ENCODE measurements at regions not wholly inside any gene's neighbourhood (a gene's known extent, or its start where the extent isn't known, plus 50 kb on each side); places are given as distances from the start of the nearest gene placed in this dataset.
"Not testable (repeated sequence)": the region's sequence is repeated elsewhere in the genome, so short reads cannot be mapped to it uniquely, and the experiment has no call there.

GRCh38 chr13:94829185-94829836 lies 117.0 kb upstream of the SOX21 start:
- no peak overlapping the region for H3K27ac Mint-ChIP-seq
- no peak overlapping the region for H3K4me3 Mint-ChIP-seq
- ATAC-seq (no peak), DNase-seq (no peak)
- no peaks in the 10 kb centered on the region for H3K4me1 Mint-ChIP-seq
- H3K36me3 Mint-ChIP-seq (ENCODE audit: low read depth), result no peaks in the 10 kb centered on the region
- H3K9me3 ChIP-seq (ENCODE audit: control insufficient read depth, low read length, poor library complexity, severe bottlenecking), result no peaks in the 10 kb centered on the region
- peaks cover 39% of the 10 kb centered on the region for H3K27me3 Mint-ChIP-seq

GRCh38 chr13:94827566-94827965 lies 115.2 kb upstream of the SOX21 start:
- H3K27me3 Mint-ChIP-seq, result peaks cover 42% of the 10 kb centered on the region
- H3K4me1 Mint-ChIP-seq, result no peaks in the 10 kb centered on the region
- no peak overlapping the region for H3K27ac Mint-ChIP-seq
- no peak for DNase-seq
- H3K36me3 Mint-ChIP-seq (ENCODE audit: low read depth), result no peaks in the 10 kb centered on the region
- H3K4me3 Mint-ChIP-seq, result no peak overlapping the region
- ATAC-seq, result no peak
- no peaks in the 10 kb centered on the region for H3K9me3 ChIP-seq (ENCODE audit: control insufficient read depth, low read length, poor library complexity, severe bottlenecking)

GRCh38 chr13:94825507-94825906 lies 113.2 kb upstream of the SOX21 start:
- H3K4me3 Mint-ChIP-seq, result no peak overlapping the region
- no peaks in the 10 kb centered on the region for H3K36me3 Mint-ChIP-seq (ENCODE audit: low read depth)
- no peak overlapping the region for H3K27ac Mint-ChIP-seq
- H3K4me1 Mint-ChIP-seq, result no peaks in the 10 kb centered on the region
- H3K9me3 ChIP-seq (ENCODE audit: control insufficient read depth, low read length, poor library complexity, severe bottlenecking), result no peaks in the 10 kb centered on the region
- DNase-seq (no peak), ATAC-seq (no peak)
- H3K27me3 Mint-ChIP-seq, result peaks cover 44% of the 10 kb centered on the region

DNA sequence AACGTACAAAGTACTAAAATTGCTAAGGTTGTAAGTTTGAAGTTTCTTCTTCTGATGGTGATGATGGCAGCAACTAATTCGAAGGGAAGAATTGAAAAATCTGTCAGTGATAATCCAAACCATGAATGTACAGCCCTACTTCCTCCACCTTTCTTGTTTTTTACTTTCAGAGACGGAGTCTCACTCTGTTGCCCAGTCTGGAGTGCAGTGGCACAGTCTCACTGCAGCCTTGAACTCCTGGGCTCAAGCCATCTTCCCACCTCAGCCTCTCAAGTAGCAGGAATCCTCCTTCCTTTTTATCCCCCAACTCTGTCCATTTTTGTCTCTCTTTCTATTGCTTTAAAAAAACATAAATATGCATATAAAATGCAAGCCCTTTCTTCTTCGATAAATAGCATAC lies 112.3 kb upstream of the SOX21 start:
- Mint-ChIP-seq H3K4me3 (no peak overlapping the region), H3K4me1 (no peaks in the 10 kb centered on the region), H3K36me3 (ENCODE audit: low read depth) (no peaks in the 10 kb centered on the region), H3K27ac (no peak overlapping the region), H3K27me3 (peaks cover 35% of the 10 kb centered on the region)
- no peak for ATAC-seq
- DNase-seq, result no peak
- no peaks in the 10 kb centered on the region for H3K9me3 ChIP-seq (ENCODE audit: control insufficient read depth, low read length, poor library complexity, severe bottlenecking)

- H3K27me3 Mint-ChIP-seq, result peaks cover 22% of the 10 kb centered on the region
- ATAC-seq, result no peak
- no peak for DNase-seq
- no peaks in the 10 kb centered on the region for H3K4me1 Mint-ChIP-seq
- no peak overlapping the region for H3K27ac Mint-ChIP-seq
- H3K9me3 ChIP-seq (ENCODE audit: control insufficient read depth, low read length, poor library complexity, severe bottlenecking), result no peaks in the 10 kb centered on the region
- no peaks in the 10 kb centered on the region for H3K36me3 Mint-ChIP-seq (ENCODE audit: low read depth)
- no peak overlapping the region for H3K4me3 Mint-ChIP-seq
These were observed 110.0 kb upstream of the SOX21 start for GRCh38 chr13:94822356-94822755.

GRCh38 chr13:94816256-94816655 lies 103.9 kb upstream of the SOX21 start:
- no peak for ATAC-seq
- no peaks in the 10 kb centered on the region for H3K4me1 Mint-ChIP-seq
- H3K27ac Mint-ChIP-seq, result no peak overlapping the region
- H3K36me3 Mint-ChIP-seq (ENCODE audit: low read depth), result no peaks in the 10 kb centered on the region
- DNase-seq, result no peak
- no peaks in the 10 kb centered on the region for H3K27me3 Mint-ChIP-seq
- no peak overlapping the region for H3K4me3 Mint-ChIP-seq
- no peaks in the 10 kb centered on the region for H3K9me3 ChIP-seq (ENCODE audit: control insufficient read depth, low read length, poor library complexity, severe bottlenecking)

DNA sequence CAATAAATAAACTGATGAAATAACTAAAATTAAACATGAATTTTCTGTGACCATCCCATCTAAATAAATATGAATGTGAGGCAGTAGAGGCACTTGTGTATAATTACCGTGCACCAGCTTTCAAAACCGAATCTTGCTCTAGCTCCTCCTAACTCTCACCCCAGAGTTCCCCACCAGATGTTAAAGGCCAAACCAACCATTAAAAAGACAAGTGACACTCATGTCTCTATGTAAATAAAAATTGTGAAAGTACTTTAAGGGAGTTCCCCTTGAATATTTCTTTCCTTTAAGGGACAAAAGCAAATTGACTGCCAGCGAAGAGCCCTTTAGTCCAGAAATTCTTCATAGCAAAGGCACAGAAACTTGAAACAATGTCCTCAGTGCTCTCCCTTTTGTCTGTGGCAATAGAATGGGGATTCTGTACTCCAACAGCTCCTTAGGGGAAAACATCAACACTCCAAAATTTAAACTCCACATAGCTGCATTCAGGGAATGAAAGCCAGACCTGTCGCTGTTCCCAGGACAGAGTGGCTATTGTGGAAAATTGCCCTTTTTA lies 101.7 kb upstream of the SOX21 start:
- Mint-ChIP-seq H3K4me1 (no peaks in the 10 kb centered on the region), H3K4me3 (no peak overlapping the region), H3K27ac (no peak overlapping the region), H3K36me3 (ENCODE audit: low read depth) (no peaks in the 10 kb centered on the region), H3K27me3 (no peaks in the 10 kb centered on the region)
- no peaks in the 10 kb centered on the region for H3K9me3 ChIP-seq (ENCODE audit: control insufficient read depth, low read length, poor library complexity, severe bottlenecking)
- ATAC-seq, result no peak
- no peak for DNase-seq

GRCh38 chr13:94811753-94812152 lies 99.4 kb upstream of the SOX21 start:
- H3K9me3 ChIP-seq (ENCODE audit: control insufficient read depth, low read length, poor library complexity, severe bottlenecking), result no peaks in the 10 kb centered on the region
- no peak for DNase-seq
- Mint-ChIP-seq H3K4me3 (no peak overlapping the region), H3K27ac (no peak overlapping the region), H3K27me3 (no peaks in the 10 kb centered on the region), H3K4me1 (no peaks in the 10 kb centered on the region), H3K36me3 (ENCODE audit: low read depth) (no peaks in the 10 kb centered on the region)
- ATAC-seq, result no peak

- no peaks in the 10 kb centered on the region for H3K9me3 ChIP-seq (ENCODE audit: control insufficient read depth, low read length, poor library complexity, severe bottlenecking)
- Mint-ChIP-seq H3K36me3 (ENCODE audit: low read depth) (no peaks in the 10 kb centered on the region), H3K4me3 (no peak overlapping the region), H3K4me1 (no peaks in the 10 kb centered on the region), H3K27ac (no peak overlapping the region), H3K27me3 (no peaks in the 10 kb centered on the region)
- DNase-seq (no peak), ATAC-seq (no peak)
These were observed 88.1 kb upstream of the SOX21 start for GRCh38 chr13:94800423-94800822.

DNA sequence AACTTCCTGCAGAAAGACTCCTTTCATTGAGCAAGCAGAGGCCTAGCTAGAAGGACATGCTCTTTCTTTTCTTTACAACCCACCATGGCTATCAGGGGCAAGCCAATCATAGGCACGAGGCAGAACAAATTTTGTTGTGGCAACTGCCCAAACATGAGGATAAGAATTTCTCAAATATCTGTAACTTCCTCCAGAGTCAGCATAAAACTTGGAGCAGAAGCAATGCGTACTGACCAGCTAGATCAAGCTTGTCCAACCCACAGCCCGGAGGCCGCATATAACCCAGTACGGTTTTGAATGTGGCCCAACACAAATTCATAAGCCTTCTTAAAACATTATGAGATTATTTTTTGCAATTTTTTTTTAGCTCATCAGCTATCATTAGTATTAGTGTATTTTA lies 87.0 kb upstream of the SOX21 start:
- Mint-ChIP-seq H3K27me3 (no peaks in the 10 kb centered on the region), H3K36me3 (ENCODE audit: low read depth) (no peaks in the 10 kb centered on the region)

GRCh38 chr13:94798738-94799137 lies 86.4 kb upstream of the SOX21 start:
- Mint-ChIP-seq H3K27ac (no peak overlapping the region), H3K4me3 (no peak overlapping the region), H3K27me3 (no peaks in the 10 kb centered on the region), H3K4me1 (no peaks in the 10 kb centered on the region), H3K36me3 (ENCODE audit: low read depth) (no peaks in the 10 kb centered on the region)
- DNase-seq (no peak), ATAC-seq (no peak)
- H3K9me3 ChIP-seq (ENCODE audit: control insufficient read depth, low read length, poor library complexity, severe bottlenecking), result no peaks in the 10 kb centered on the region

More for the DNA sequence above, 87.0 kb upstream of the SOX21 start:
- H3K9me3 ChIP-seq (ENCODE audit: control insufficient read depth, low read length, poor library complexity, severe bottlenecking), result no peaks in the 10 kb centered on the region
- DNase-seq (no peak), ATAC-seq (no peak)
- Mint-ChIP-seq H3K4me1 (no peaks in the 10 kb centered on the region), H3K27ac (no peak overlapping the region), H3K4me3 (no peak overlapping the region)

DNA sequence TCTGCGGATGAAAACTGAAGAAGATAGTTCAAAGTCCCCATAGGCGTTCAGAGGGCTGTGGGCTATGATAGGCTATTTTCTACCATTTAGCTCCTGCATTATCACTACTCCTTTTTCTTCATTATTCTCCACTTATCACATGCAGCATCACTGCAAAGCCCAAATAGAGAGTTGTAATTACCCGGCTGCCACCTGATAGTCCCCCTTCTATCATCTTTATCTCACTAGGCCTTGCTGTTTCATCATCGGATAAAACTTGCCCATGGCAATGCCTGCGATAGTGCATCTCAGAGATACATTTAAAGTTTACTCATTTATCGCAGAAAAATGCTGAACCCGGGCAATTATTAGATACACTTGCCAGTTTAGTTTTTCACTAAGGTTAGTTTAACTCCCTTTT lies 82.9 kb upstream of the SOX21 start:
- H3K9me3 ChIP-seq (ENCODE audit: control insufficient read depth, low read length, poor library complexity, severe bottlenecking), result no peaks in the 10 kb centered on the region
- Mint-ChIP-seq H3K27me3 (no peaks in the 10 kb centered on the region), H3K36me3 (ENCODE audit: low read depth) (no peaks in the 10 kb centered on the region), H3K4me1 (no peaks in the 10 kb centered on the region), H3K27ac (no peak overlapping the region), H3K4me3 (no peak overlapping the region)
- ATAC-seq, result no peak
- no peak for DNase-seq

DNA sequence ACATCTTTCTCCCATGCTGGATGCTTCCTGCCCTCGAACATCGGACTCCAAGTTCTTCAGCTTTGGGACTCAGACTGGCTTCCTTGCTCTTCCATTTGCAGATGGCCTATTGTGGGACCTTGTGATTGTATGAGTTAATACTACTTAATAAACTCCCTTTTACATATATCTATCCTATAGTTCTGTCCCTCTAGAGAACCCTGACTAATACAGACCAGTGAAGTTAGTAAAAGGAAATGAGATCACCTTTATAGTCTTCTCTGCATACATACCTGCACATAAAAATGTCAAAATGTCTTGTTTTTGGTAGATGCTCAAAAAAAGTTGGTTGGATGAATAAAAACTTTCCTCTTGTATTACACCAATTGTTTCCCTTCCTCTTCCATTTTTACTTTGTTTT lies 73.9 kb upstream of the SOX21 start:
- DNase-seq; H3K4me1 Mint-ChIP-seq; H3K9me3 ChIP-seq (ENCODE audit: control insufficient read depth, low read length, poor library complexity, severe bottlenecking); H3K4me3 Mint-ChIP-seq; H3K36me3 Mint-ChIP-seq (ENCODE audit: low read depth); ATAC-seq; H3K27ac Mint-ChIP-seq; H3K27me3 Mint-ChIP-seq: not testable (repeated sequence)

- H3K4me3 Mint-ChIP-seq, result no peak overlapping the region
- H3K4me1 Mint-ChIP-seq, result no peaks in the 10 kb centered on the region
- H3K36me3 Mint-ChIP-seq (ENCODE audit: low read depth), result no peaks in the 10 kb centered on the region
- H3K27ac Mint-ChIP-seq, result no peak overlapping the region
- H3K9me3 ChIP-seq (ENCODE audit: control insufficient read depth, low read length, poor library complexity, severe bottlenecking), result no peaks in the 10 kb centered on the region
- no peak for ATAC-seq
- H3K27me3 Mint-ChIP-seq, result peaks cover 8% of the 10 kb centered on the region
- DNase-seq, result no peak
These were observed 71.7 kb upstream of the SOX21 start for GRCh38 chr13:94784066-94784465.
